MG63 (cell line): ENCODE measurements at regions not wholly inside any gene's neighbourhood (a gene's known extent, or its start where the extent isn't known, plus 50 kb on each side); places are given as distances from the start of the nearest gene placed in this dataset.

Source experiments
- DNase-seq: peaks from one replicate; pipeline ENCODE4 v3.0.0-alpha.2; 2020
- H3K27me3 ChIP-seq: fragments of 250-450 bp; sonication (Bioruptor Pico); 2 replicates; pipeline ENCODE4 v1.5.1; 2020; ENCODE audit warnings: mild to moderate bottlenecking, moderate library complexity
- H3K36me3 ChIP-seq: fragments of 250-450 bp; sonication (Bioruptor Pico); 2 replicates; pipeline ENCODE4 v1.5.1; 2020; ENCODE audit warnings: mild to moderate bottlenecking, moderate library complexity
- H3K4me3 ChIP-seq: fragments of 250-450 bp; sonication (Bioruptor Pico); 2 replicates; pipeline ENCODE4 v1.5.1; 2020; ENCODE audit warnings: mild to moderate bottlenecking, moderate library complexity
- H3K9me3 ChIP-seq: fragments of 250-450 bp; sonication (Bioruptor Pico); 2 replicates; pipeline ENCODE4 v1.5.1; 2020; ENCODE audit warnings: mild to moderate bottlenecking, moderate library complexity

- Histone ChIP-seq H3K9me3 (no peaks in the 10 kb centered on the region), H3K27me3 (no peaks in the 10 kb centered on the region), H3K36me3 (no peaks in the 10 kb centered on the region), H3K4me3 (no peak overlapping the region)
- no peak for DNase-seq
Observed at GRCh38 chr3:127487196-127487595, 103.3 kb downstream of the TPRA1 start.

- DNase-seq = no peak
- H3K4me3 ChIP-seq = no peak overlapping the region
- H3K9me3 ChIP-seq = no peaks in the 10 kb centered on the region
- no peaks in the 10 kb centered on the region for H3K27me3 ChIP-seq
- H3K36me3 ChIP-seq = no peaks in the 10 kb centered on the region
Observed at GRCh38 chr3:127486321-127486944, 104.1 kb downstream of the TPRA1 start.

- Histone ChIP-seq H3K4me3 (no peak overlapping the region), H3K27me3 (no peaks in the 10 kb centered on the region), H3K36me3 (no peaks in the 10 kb centered on the region), H3K9me3 (no peaks in the 10 kb centered on the region)
- DNase-seq = no peak
Observed at GRCh38 chr3:127485396-127486170, 105.0 kb downstream of the TPRA1 start.

GRCh38 chr3:127484601-127485388 is 105.7 kb downstream of the TPRA1 start:
- H3K4me3 ChIP-seq = no peak overlapping the region
- H3K27me3 ChIP-seq = no peaks in the 10 kb centered on the region
- no peaks in the 10 kb centered on the region for H3K36me3 ChIP-seq
- H3K9me3 ChIP-seq = no peaks in the 10 kb centered on the region
- DNase-seq = peak; percentile 54

GRCh38 chr3:127483902-127484591 is 106.5 kb downstream of the TPRA1 start:
- H3K9me3 ChIP-seq = no peaks in the 10 kb centered on the region
- H3K4me3 ChIP-seq = no peak overlapping the region
- H3K27me3 ChIP-seq = no peaks in the 10 kb centered on the region
- no peaks in the 10 kb centered on the region for H3K36me3 ChIP-seq
- DNase-seq = no peak

GRCh38 chr3:127483005-127483641 is 107.4 kb downstream of the TPRA1 start:
- H3K9me3 ChIP-seq = no peaks in the 10 kb centered on the region
- H3K36me3 ChIP-seq = no peaks in the 10 kb centered on the region
- H3K4me3 ChIP-seq = no peak overlapping the region
- no peaks in the 10 kb centered on the region for H3K27me3 ChIP-seq
- DNase-seq = no peak

GRCh38 chr3:127482216-127483004 is 108.1 kb downstream of the TPRA1 start:
- H3K9me3 ChIP-seq = no peaks in the 10 kb centered on the region
- DNase-seq = no peak
- H3K27me3 ChIP-seq = no peaks in the 10 kb centered on the region
- no peak overlapping the region for H3K4me3 ChIP-seq
- H3K36me3 ChIP-seq = no peaks in the 10 kb centered on the region

- no peaks in the 10 kb centered on the region for H3K36me3 ChIP-seq
- no peak for DNase-seq
- no peaks in the 10 kb centered on the region for H3K27me3 ChIP-seq
- no peaks in the 10 kb centered on the region for H3K9me3 ChIP-seq
- H3K4me3 ChIP-seq = no peak overlapping the region
Observed at GRCh38 chr3:127480196-127480954, 110.2 kb downstream of the TPRA1 start.

GRCh38 chr3:127479449-127479848 is 111.1 kb downstream of the TPRA1 start:
- Histone ChIP-seq H3K4me3 (no peak overlapping the region), H3K27me3 (no peaks in the 10 kb centered on the region), H3K36me3 (no peaks in the 10 kb centered on the region), H3K9me3 (no peaks in the 10 kb centered on the region)
- no peak for DNase-seq

GRCh38 chr3:127478922-127479321 is 111.6 kb downstream of the TPRA1 start:
- Histone ChIP-seq H3K4me3 (no peak overlapping the region), H3K9me3 (no peaks in the 10 kb centered on the region), H3K27me3 (no peaks in the 10 kb centered on the region), H3K36me3 (no peaks in the 10 kb centered on the region)
- DNase-seq = no peak

GRCh38 chr3:127477396-127477795 is 113.1 kb downstream of the TPRA1 start:
- Histone ChIP-seq H3K27me3 (no peaks in the 10 kb centered on the region), H3K36me3 (no peaks in the 10 kb centered on the region), H3K4me3 (no peak overlapping the region), H3K9me3 (no peaks in the 10 kb centered on the region)
- DNase-seq = no peak

GRCh38 chr3:127476936-127477335 is 113.6 kb downstream of the TPRA1 start:
- no peak for DNase-seq
- no peaks in the 10 kb centered on the region for H3K9me3 ChIP-seq
- H3K4me3 ChIP-seq = no peak overlapping the region
- no peaks in the 10 kb centered on the region for H3K36me3 ChIP-seq
- no peaks in the 10 kb centered on the region for H3K27me3 ChIP-seq

- Histone ChIP-seq H3K36me3 (no peaks in the 10 kb centered on the region), H3K9me3 (no peaks in the 10 kb centered on the region), H3K27me3 (no peaks in the 10 kb centered on the region), H3K4me3 (no peak overlapping the region)
- DNase-seq = no peak
Observed at GRCh38 chr3:127475975-127476705, 114.4 kb downstream of the TPRA1 start.

- DNase-seq = no peak
- Histone ChIP-seq H3K4me3 (no peak overlapping the region), H3K9me3 (no peaks in the 10 kb centered on the region), H3K36me3 (no peaks in the 10 kb centered on the region), H3K27me3 (no peaks in the 10 kb centered on the region)
Observed at GRCh38 chr3:127475391-127475790, 115.1 kb downstream of the TPRA1 start.
